ENCODE measurements at regions not wholly inside any gene's neighbourhood (a gene's known extent, or its start where the extent isn't known, plus 50 kb on each side); places are given as distances from the start of the nearest gene placed in this dataset.

DNA sequence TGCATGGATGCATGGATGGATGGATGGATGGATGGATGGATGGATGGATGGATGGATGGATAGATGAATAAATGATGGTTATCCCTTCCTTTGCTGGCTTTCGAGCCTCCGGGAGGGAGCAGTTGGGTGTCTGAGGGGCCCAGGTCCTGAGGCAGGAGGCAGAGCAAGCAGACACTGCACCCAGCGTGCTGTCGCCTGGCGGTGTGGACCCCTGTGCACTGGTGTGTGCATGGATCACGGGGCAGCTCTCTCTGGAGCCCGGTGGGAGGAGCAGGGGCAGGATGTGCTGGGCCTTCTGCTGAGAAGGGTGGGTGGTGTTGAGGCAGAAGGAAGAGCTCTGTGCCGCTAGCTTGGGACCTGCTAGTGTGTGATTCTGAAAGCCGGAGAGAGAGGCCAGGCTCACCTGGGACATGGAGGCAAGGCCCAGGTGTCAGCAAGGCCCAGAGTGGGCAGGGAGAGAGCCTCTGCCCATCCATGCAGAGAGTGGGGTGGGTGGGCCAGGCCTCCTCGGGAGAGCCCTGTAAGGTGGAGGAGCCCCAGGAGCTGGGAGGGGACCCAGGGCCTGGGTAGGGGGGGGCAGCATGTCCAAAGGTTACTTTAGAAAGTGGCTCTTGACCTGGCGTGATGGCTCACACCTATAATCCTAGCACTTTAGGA is 254.4 kb downstream of the BRD1 start:
- H3K4me3 ChIP-seq (ENCODE audit: control insufficient read depth, low read depth, low read length), result no peak overlapping the region
- no peak for DNase-seq (ENCODE audit: low read depth)
- TF ChIP-seq, protein P1, sequence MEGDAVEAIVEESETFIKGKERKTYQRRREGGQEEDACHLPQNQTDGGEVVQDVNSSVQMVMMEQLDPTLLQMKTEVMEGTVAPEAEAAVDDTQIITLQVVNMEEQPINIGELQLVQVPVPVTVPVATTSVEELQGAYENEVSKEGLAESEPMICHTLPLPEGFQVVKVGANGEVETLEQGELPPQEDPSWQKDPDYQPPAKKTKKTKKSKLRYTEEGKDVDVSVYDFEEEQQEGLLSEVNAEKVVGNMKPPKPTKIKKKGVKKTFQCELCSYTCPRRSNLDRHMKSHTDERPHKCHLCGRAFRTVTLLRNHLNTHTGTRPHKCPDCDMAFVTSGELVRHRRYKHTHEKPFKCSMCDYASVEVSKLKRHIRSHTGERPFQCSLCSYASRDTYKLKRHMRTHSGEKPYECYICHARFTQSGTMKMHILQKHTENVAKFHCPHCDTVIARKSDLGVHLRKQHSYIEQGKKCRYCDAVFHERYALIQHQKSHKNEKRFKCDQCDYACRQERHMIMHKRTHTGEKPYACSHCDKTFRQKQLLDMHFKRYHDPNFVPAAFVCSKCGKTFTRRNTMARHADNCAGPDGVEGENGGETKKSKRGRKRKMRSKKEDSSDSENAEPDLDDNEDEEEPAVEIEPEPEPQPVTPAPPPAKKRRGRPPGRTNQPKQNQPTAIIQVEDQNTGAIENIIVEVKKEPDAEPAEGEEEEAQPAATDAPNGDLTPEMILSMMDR (IDR thresholded peaks at IDR 0.05; ENCODE audit: control insufficient read depth, insufficient read depth, low read depth, low read length, missing control alignments), result no peak

DNA sequence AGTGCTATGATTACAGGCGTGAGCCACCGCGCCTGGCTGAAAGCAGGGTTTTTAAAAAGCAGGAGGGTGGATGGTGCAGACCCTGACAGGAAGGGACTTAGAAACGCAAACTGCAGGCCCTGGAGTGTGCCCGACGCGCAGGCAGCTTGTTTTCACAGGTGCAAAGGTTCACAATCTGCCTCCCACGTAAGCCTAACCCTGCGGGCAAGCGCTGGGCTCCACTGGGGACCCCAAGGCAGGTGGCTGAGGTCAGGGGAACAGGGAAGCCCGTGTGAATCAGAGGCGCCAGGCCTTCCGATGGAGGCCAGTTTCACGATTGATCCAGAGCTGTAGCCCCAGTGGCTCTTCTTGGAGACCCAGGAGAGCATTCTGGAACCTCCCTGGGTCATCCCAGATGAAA is 256.3 kb downstream of the BRD1 start:
- DNase-seq (ENCODE audit: low read depth), result no peak
- TF ChIP-seq, protein P1 (IDR thresholded peaks at IDR 0.05; ENCODE audit: control insufficient read depth, insufficient read depth, low read depth, low read length, missing control alignments), result no peak
- H3K4me3 ChIP-seq (ENCODE audit: control insufficient read depth, low read depth, low read length), result no peak overlapping the region

DNA sequence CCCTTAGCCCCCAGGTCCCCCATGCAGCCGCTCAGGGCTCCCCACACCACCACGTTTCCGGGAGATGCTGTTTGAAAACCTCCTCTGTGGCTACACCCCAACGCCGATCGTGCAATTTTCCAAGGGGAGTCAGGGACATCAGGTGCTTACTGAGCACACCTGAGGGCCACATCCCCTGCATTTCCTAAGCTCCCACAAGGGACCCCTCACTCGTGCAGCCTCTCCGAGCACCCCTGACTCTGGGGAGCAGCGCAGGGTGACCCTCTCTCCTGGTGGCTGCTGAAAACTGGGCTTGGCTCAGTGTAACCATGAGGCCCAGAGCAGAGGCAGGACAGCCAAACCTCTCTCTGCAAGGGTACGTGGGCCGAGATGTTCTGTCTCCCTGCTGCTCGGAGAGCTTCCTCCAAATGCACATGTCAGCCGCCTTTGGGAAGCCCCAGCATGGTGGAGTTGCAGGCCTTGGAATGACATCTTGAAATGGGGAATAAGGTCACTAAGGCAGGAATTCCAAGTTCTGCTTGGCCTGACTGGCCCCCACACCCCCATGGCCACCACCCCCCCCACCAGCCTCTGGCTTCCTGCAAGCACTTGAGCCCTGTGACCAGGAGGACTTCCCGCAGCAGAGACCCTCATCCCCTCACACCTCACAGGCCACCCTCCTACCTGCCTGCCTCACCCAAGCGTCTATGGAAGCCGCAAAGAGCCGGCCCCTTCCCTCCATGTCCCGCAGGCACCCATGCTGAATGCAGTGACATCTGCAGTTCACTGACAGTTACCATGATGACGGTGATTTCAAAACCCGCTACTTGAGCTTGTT is 257.4 kb downstream of the BRD1 start:
- DNase-seq (ENCODE audit: low read depth), result no peak
- TF ChIP-seq, protein P1 (IDR thresholded peaks at IDR 0.05; ENCODE audit: control insufficient read depth, insufficient read depth, low read depth, low read length, missing control alignments), result no peak
- H3K4me3 ChIP-seq (ENCODE audit: control insufficient read depth, low read depth, low read length), result no peak overlapping the region

DNA sequence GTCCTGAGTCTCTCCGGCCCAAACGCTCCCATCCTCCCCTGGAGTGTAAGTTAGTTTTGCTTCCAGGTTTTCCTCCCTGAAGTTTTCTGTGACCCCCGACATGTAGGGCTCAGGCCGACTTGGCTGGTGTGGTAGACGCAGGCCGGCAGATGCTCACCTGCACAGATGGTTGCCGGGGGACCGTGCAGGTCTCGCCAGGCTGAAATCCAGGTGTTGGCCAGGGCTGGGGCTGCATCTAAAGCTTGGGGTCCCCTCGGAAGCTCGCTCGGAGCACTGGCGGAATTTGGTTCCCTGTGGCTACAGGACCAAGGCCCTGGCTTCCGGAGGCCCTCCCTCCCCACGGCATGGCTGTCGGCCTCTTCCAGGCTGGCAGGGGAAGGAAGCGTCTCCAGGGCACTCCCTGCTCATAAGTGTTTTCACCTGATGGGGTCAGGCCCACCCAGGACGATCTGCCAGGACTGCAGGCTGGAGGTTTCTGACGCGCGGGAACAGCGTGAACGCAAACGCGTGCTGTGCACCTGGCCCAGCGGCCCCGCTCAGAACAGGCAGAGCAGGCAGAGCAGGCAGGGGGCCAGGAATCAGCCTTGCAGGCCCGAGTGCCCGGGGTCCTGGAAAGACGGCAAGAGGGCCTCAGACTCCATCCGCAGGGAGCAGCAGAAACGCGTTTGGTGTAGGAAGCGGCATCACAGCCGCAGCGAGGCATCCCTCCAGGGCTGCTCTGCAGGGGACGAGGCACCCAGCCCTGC is 258.2 kb downstream of the BRD1 start:
- TF ChIP-seq, protein P1 (IDR thresholded peaks at IDR 0.05; ENCODE audit: control insufficient read depth, insufficient read depth, low read depth, low read length, missing control alignments), result no peak
- H3K4me3 ChIP-seq (ENCODE audit: control insufficient read depth, low read depth, low read length), result no peak overlapping the region
- no peak for DNase-seq (ENCODE audit: low read depth)

DNA sequence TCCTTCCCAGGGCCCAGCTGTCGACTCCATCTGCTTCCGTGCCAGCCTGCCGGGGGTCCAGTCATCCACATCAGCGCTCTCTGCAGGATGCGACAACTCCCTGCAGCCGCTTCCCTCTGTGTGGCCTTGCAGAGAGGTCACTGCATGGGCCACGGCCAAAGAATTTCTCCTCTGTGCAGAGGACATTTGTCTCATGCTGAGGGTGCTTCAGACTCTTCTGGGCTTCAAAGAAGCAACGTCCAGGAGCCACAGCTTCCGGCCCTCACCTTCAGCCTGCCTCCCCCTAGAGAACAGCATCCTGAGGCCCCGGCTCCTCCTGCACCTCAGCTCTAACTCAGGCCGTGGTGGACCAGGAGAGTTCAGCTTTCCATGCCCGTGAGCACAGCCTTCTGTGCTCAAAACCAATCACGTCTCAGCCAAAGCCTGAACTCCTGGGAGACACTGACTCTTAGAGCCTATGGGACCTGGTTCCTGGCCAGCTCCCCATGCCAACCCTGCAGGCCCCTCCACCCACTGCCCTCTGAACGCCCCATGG is 258.9 kb downstream of the BRD1 start:
- TF ChIP-seq, protein P1 (IDR thresholded peaks at IDR 0.05; ENCODE audit: control insufficient read depth, insufficient read depth, low read depth, low read length, missing control alignments), result no peak
- DNase-seq (ENCODE audit: low read depth), result no peak

More for the DNA sequence above, 258.9 kb downstream of the BRD1 start:
- no peak overlapping the region for H3K4me3 ChIP-seq (ENCODE audit: control insufficient read depth, low read depth, low read length)

Data from AG09309 (cell line).